CD14-positive monocyte (primary cell): ENCODE measurements at regions not wholly inside any gene's neighbourhood (a gene's known extent, or its start where the extent isn't known, plus 50 kb on each side); places are given as distances from the start of the nearest gene placed in this dataset.

ENCODE experiments used
- DNase-seq, 3 donors: peaks; one replicate each; pipeline ENCODE4 v3.0.0-alpha.2; 2011 to 2022
- H2AFZ ChIP-seq: 2 replicates; pipeline ENCODE4 v1.6.0; 2012; ENCODE audit warnings: mild to moderate bottlenecking, low read depth, low read length, inconsistent platforms; ENCODE audit not compliant: insufficient read depth, poor library complexity, severe bottlenecking
- H3K27ac ChIP-seq, 2 donors: 1 replicate in 1 of 2; 2 replicates in 1 of 2; pipeline ENCODE4 v1.5.1; 2012 to 2013; ENCODE audit warnings: low read length in 2 of 2, control low read depth in 1 of 2, inconsistent platforms in 1 of 2, low read depth in 1 of 2, mild to moderate bottlenecking in 1 of 2
- H3K27me3 ChIP-seq, 2 donors: one replicate each; pipeline versions ENCODE4 v1.6.0 to v1.6.1; 2011 to 2013; ENCODE audit warnings: low read length in 2 of 2; ENCODE audit not compliant: control insufficient read depth in 2 of 2, insufficient read depth in 2 of 2
- H3K36me3 ChIP-seq, 2 donors: replicated peaks in 1 of 2; 1 replicate in 1 of 2; 2 replicates in 1 of 2; pipeline versions ENCODE4 v1.5.1 to v1.6.1; 2012 to 2013; ENCODE audit warnings: low read length in 2 of 2, control low read depth in 1 of 2, inconsistent platforms in 1 of 2, mild to moderate bottlenecking in 1 of 2; ENCODE audit not compliant: insufficient read depth in 2 of 2, control insufficient read depth in 1 of 2
- H3K4me1 ChIP-seq, 2 donors: 1 replicate in 1 of 2; 2 replicates in 1 of 2; pipeline versions ENCODE4 v1.5.1 to v1.6.1; 2012 to 2013; ENCODE audit warnings: low read length in 2 of 2, control low read depth in 1 of 2, inconsistent platforms in 1 of 2, mild to moderate bottlenecking in 1 of 2, moderate library complexity in 1 of 2; ENCODE audit not compliant: insufficient read depth in 2 of 2, control insufficient read depth in 1 of 2
- H3K4me2 ChIP-seq: replicated peaks from 2 replicates; pipeline ENCODE3; 2012; ENCODE audit warnings: low read length, moderate library complexity, mild to moderate bottlenecking; ENCODE audit not compliant: poor library complexity, severe bottlenecking; ENCODE audit errors: extremely low read depth
- H3K4me3 ChIP-seq, 3 experiments: fragments of 200-600 bp in 1 of 3; sonication (generic) in 1 of 3; replicated peaks in 1 of 3; 1 replicate in 2 of 3; 2 replicates in 1 of 3; pipeline ENCODE4 v1.5.1; 2011 to 2013; ENCODE audit warnings: low read length in 3 of 3, mild to moderate bottlenecking in 3 of 3, control low read depth in 2 of 3, low read depth in 2 of 3, inconsistent platforms in 1 of 3, moderate library complexity in 1 of 3
- H3K79me2 ChIP-seq: 2 replicates; pipeline ENCODE4 v1.6.0; 2012; ENCODE audit warnings: mild to moderate bottlenecking, control low read depth, inconsistent platforms, low read length, moderate library complexity; ENCODE audit not compliant: insufficient read depth
- H3K9ac ChIP-seq: 2 replicates; pipeline ENCODE4 v1.6.0; 2017; ENCODE audit warnings: low read length, mild to moderate bottlenecking; ENCODE audit not compliant: insufficient read depth, poor library complexity, severe bottlenecking
- H3K9me3 ChIP-seq, 2 donors: replicated peaks in 1 of 2; 1 replicate in 1 of 2; 2 replicates in 1 of 2; pipeline versions ENCODE4 v1.5.1 to v1.6.1; 2012 to 2013; ENCODE audit warnings: low read length in 2 of 2, control low read depth in 1 of 2; ENCODE audit not compliant: control insufficient read depth in 1 of 2, insufficient read depth in 1 of 2
- H4K20me1 ChIP-seq: 2 replicates; pipeline ENCODE4 v1.6.0; 2012; ENCODE audit warnings: mild to moderate bottlenecking, low read length, control low read depth, moderate library complexity; ENCODE audit not compliant: insufficient read depth
- H3K27ac Mint-ChIP-seq, 7 donors: one replicate each; pipeline ENCODE4 v1.8.0; 2020; ENCODE audit warnings: mild to moderate bottlenecking in 7 of 7, mixed read lengths in 7 of 7, moderate library complexity in 6 of 7, inconsistent platforms in 2 of 7
- H3K27me3 Mint-ChIP-seq, 3 donors: one replicate each; pipeline ENCODE4 v1.8.0; 2021 to 2022; ENCODE audit warnings: low read depth in 3 of 3, mild to moderate bottlenecking in 3 of 3, mixed read lengths in 3 of 3, moderate library complexity in 3 of 3, inconsistent platforms in 1 of 3
- H3K36me3 Mint-ChIP-seq, 2 donors: one replicate each; pipeline ENCODE4 v1.8.0; 2020; ENCODE audit warnings: mixed read lengths in 2 of 2, inconsistent platforms in 1 of 2, mild to moderate bottlenecking in 1 of 2
- H3K4me1 Mint-ChIP-seq: one replicate; pipeline ENCODE4 v1.8.0; 2020; ENCODE audit warnings: mild to moderate bottlenecking, mixed read lengths
- H3K4me3 Mint-ChIP-seq, 2 donors: one replicate each; pipeline ENCODE4 v1.8.0; 2020; ENCODE audit warnings: mild to moderate bottlenecking in 2 of 2, mixed read lengths in 2 of 2, moderate library complexity in 1 of 2
- H3K9me3 Mint-ChIP-seq, 7 donors: one replicate each; pipeline ENCODE4 v1.8.0; 2020 to 2022; ENCODE audit warnings: mixed read lengths in 7 of 7, mild to moderate bottlenecking in 6 of 7, moderate library complexity in 6 of 7, inconsistent platforms in 2 of 7
- CTCF ChIP-seq: fragments of 200-600 bp; IDR thresholded peaks from one replicate; pipeline ENCODE4 v1.8.0; 2022; ENCODE audit warnings: antibody characterized with exemption, mild to moderate bottlenecking
- WGBS: methylation state at CpG from one replicate; pipeline ENCODE4 v1.1.5; 2013; ENCODE audit warnings: missing lambda C conversion rate; ENCODE audit not compliant: insufficient coverage; 5-methylcytosine and 5-hydroxymethylcytosine counted together
- intact Hi-C, 2 donors: fragments of 100-400 bp; cut with micrococcal nuclease; formaldehyde crosslinking; loops; one replicate each; pipeline versions ENCODE4 v1.15.0 to v1.15.1; 2023

- no peaks in the 10 kb centered on the region for H3K36me3 Mint-ChIP-seq
- no peak for DNase-seq
- Histone ChIP-seq H3K9ac (no peak overlapping the region), H3K27me3 (no peaks in the 10 kb centered on the region), H3K36me3 (no peaks in the 10 kb centered on the region), H3K4me1 (no peaks in the 10 kb centered on the region), H2AFZ (no peak overlapping the region), H3K79me2 (no peaks in the 10 kb centered on the region), H3K4me2 (no peak overlapping the region), H3K9me3 (no peaks in the 10 kb centered on the region), H3K4me3 (no peak overlapping the region), H3K27ac (no peak overlapping the region), H4K20me1 (no peaks in the 10 kb centered on the region)
- peak overlapping the region in 1 of 7 donors; percentile 47 for H3K27ac Mint-ChIP-seq
- H3K4me3 Mint-ChIP-seq: no peak overlapping the region
- H3K9me3 Mint-ChIP-seq: peaks cover 0 to 12% (median 9%) of the 10 kb centered on the region in 7 donors
- no CpG with 5 or more reads among the region's 3 CpGs for WGBS
- intact Hi-C loops: no loop called here
- H3K27me3 Mint-ChIP-seq: peaks cover 1 to 6% (median 2%) of the 10 kb centered on the region in 3 donors
- TF ChIP-seq CTCF: no peak
- H3K4me1 Mint-ChIP-seq: no peaks in the 10 kb centered on the region
Measured at GRCh38 chr5:71894091-71894490, 175.0 kb downstream of the CARTPT start.

GRCh38 chr5:71895546-71895945, 176.5 kb downstream of the CARTPT start:
- H3K4me1 Mint-ChIP-seq: no peaks in the 10 kb centered on the region
- H3K27ac ChIP-seq: no peak overlapping the region
- H3K9me3 Mint-ChIP-seq: peaks cover 0 to 12% (median 6%) of the 10 kb centered on the region in 7 donors
- no peaks in the 10 kb centered on the region for H4K20me1 ChIP-seq
- TF ChIP-seq CTCF: no peak
- no peak overlapping the region for H3K4me3 ChIP-seq
- H3K36me3 ChIP-seq: no peaks in the 10 kb centered on the region
- 60% methylated on average over 1 of the region's 1 CpG for WGBS
- no peak overlapping the region for H2AFZ ChIP-seq
- H3K4me2 ChIP-seq: no peak overlapping the region
- intact Hi-C loops: no loop called here
- H3K79me2 ChIP-seq: no peaks in the 10 kb centered on the region
- no peak overlapping the region for H3K4me3 Mint-ChIP-seq
- DNase-seq: no peak
- H3K27me3 Mint-ChIP-seq: peaks cover 0 to 6% (median 0%) of the 10 kb centered on the region in 3 donors
- no peak overlapping the region for H3K9ac ChIP-seq
- H3K27ac Mint-ChIP-seq: no peak overlapping the region
- no peaks in the 10 kb centered on the region for H3K27me3 ChIP-seq
- no peaks in the 10 kb centered on the region for H3K36me3 Mint-ChIP-seq
- H3K9me3 ChIP-seq: no peaks in the 10 kb centered on the region
- H3K4me1 ChIP-seq: no peaks in the 10 kb centered on the region
